ENCODE measurements at regions not wholly inside any gene's neighbourhood (a gene's known extent, or its start where the extent isn't known, plus 50 kb on each side); places are given as distances from the start of the nearest gene placed in this dataset.
"Not testable (repeated sequence)": the region's sequence is repeated elsewhere in the genome, so short reads cannot be mapped to it uniquely, and the experiment has no call there.

- Histone ChIP-seq H3K27me3 (ENCODE audit: insufficient read depth, low read length) (no peaks in the 10 kb centered on the region), H3K9me3 (ENCODE audit: insufficient read depth, low read depth, low read length) (no peaks in the 10 kb centered on the region), H3K4me3 (ENCODE audit: low read length) (no peak overlapping the region), H3K27ac (ENCODE audit: low read depth, low read length) (no peak overlapping the region), H3K4me1 (ENCODE audit: insufficient read depth, low read length) (no peaks in the 10 kb centered on the region), H3K9ac (ENCODE audit: low read depth, low read length) (no peak overlapping the region), H3K36me3 (ENCODE audit: insufficient read depth, low read length) (no peaks in the 10 kb centered on the region)
- no CpG with 5 or more reads among the region's 1 CpG for WGBS
These were observed 758.4 kb upstream of the TMEFF2 start for GRCh38 chr2:192953116-192953515.

GRCh38 chr2:192952245-192952644 lies 757.5 kb upstream of the TMEFF2 start:
- Histone ChIP-seq H3K27me3 (ENCODE audit: insufficient read depth, low read length) (no peaks in the 10 kb centered on the region), H3K4me3 (ENCODE audit: low read length) (no peak overlapping the region), H3K27ac (ENCODE audit: low read depth, low read length) (no peak overlapping the region), H3K4me1 (ENCODE audit: insufficient read depth, low read length) (no peaks in the 10 kb centered on the region), H3K9me3 (ENCODE audit: insufficient read depth, low read depth, low read length) (no peaks in the 10 kb centered on the region), H3K36me3 (ENCODE audit: insufficient read depth, low read length) (no peaks in the 10 kb centered on the region), H3K9ac (ENCODE audit: low read depth, low read length) (no peak overlapping the region)
- WGBS, result 82% methylated on average over 1 of the region's 2 CpGs

- H3K4me3 ChIP-seq (ENCODE audit: low read length), result no peak overlapping the region
- H3K36me3 ChIP-seq (ENCODE audit: insufficient read depth, low read length), result no peaks in the 10 kb centered on the region
- H3K4me1 ChIP-seq (ENCODE audit: insufficient read depth, low read length), result no peaks in the 10 kb centered on the region
- 73% methylated on average over 3 of the region's 3 CpGs for WGBS
- H3K9ac ChIP-seq (ENCODE audit: low read depth, low read length), result no peak overlapping the region
- H3K9me3 ChIP-seq (ENCODE audit: insufficient read depth, low read depth, low read length), result no peaks in the 10 kb centered on the region
- H3K27me3 ChIP-seq (ENCODE audit: insufficient read depth, low read length), result no peaks in the 10 kb centered on the region
- H3K27ac ChIP-seq (ENCODE audit: low read depth, low read length), result no peak overlapping the region
These were observed 753.6 kb upstream of the TMEFF2 start for GRCh38 chr2:192948316-192948715.

GRCh38 chr2:192947352-192947751 lies 752.6 kb upstream of the TMEFF2 start:
- Histone ChIP-seq H3K9ac (ENCODE audit: low read depth, low read length) (no peak overlapping the region), H3K36me3 (ENCODE audit: insufficient read depth, low read length) (no peaks in the 10 kb centered on the region), H3K27me3 (ENCODE audit: insufficient read depth, low read length) (no peaks in the 10 kb centered on the region), H3K9me3 (ENCODE audit: insufficient read depth, low read depth, low read length) (no peaks in the 10 kb centered on the region), H3K4me1 (ENCODE audit: insufficient read depth, low read length) (no peaks in the 10 kb centered on the region), H3K27ac (ENCODE audit: low read depth, low read length) (no peak overlapping the region), H3K4me3 (ENCODE audit: low read length) (no peak overlapping the region)
- WGBS, result 91% methylated on average over 1 of the region's 1 CpG

DNA sequence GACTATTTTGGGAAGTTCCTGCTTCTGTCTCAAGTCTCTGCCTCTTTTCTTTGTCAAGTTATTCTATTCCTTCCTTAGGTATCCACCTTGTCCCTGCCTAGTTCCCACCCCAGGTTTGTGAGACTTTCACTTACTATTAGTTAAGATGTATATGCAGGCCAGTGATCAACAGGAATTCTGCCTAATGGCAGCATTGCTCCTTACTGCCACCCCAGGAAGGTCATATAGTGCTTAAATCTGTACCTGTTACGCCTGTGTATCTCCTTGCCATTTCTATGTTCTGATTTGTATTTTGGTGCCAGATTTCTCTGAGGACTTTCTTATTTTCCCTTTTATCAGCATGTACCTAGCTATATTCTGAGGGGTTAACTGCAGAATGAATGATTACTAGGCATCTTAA lies 746.0 kb upstream of the TMEFF2 start:
- no peaks in the 10 kb centered on the region for H3K27me3 ChIP-seq (ENCODE audit: insufficient read depth, low read length)
- H3K36me3 ChIP-seq (ENCODE audit: insufficient read depth, low read length), result no peaks in the 10 kb centered on the region
- no peaks in the 10 kb centered on the region for H3K4me1 ChIP-seq (ENCODE audit: insufficient read depth, low read length)
- H3K9me3 ChIP-seq (ENCODE audit: insufficient read depth, low read depth, low read length), result no peaks in the 10 kb centered on the region
- H3K4me3 ChIP-seq (ENCODE audit: low read length), result no peak overlapping the region
- H3K9ac ChIP-seq (ENCODE audit: low read depth, low read length), result no peak overlapping the region
- 100% methylated on average over 1 of the region's 1 CpG for WGBS
- no peak overlapping the region for H3K27ac ChIP-seq (ENCODE audit: low read depth, low read length)

GRCh38 chr2:192932376-192932775 lies 737.6 kb upstream of the TMEFF2 start:
- no peak overlapping the region for H3K4me3 ChIP-seq (ENCODE audit: low read length)
- no peak overlapping the region for H3K27ac ChIP-seq (ENCODE audit: low read depth, low read length)
- H3K9me3 ChIP-seq (ENCODE audit: insufficient read depth, low read depth, low read length), result no peaks in the 10 kb centered on the region
- H3K4me1 ChIP-seq (ENCODE audit: insufficient read depth, low read length), result no peaks in the 10 kb centered on the region
- no peaks in the 10 kb centered on the region for H3K36me3 ChIP-seq (ENCODE audit: insufficient read depth, low read length)
- WGBS, result 63% methylated on average over 1 of the region's 1 CpG
- no peak overlapping the region for H3K9ac ChIP-seq (ENCODE audit: low read depth, low read length)
- H3K27me3 ChIP-seq (ENCODE audit: insufficient read depth, low read length), result no peaks in the 10 kb centered on the region

DNA sequence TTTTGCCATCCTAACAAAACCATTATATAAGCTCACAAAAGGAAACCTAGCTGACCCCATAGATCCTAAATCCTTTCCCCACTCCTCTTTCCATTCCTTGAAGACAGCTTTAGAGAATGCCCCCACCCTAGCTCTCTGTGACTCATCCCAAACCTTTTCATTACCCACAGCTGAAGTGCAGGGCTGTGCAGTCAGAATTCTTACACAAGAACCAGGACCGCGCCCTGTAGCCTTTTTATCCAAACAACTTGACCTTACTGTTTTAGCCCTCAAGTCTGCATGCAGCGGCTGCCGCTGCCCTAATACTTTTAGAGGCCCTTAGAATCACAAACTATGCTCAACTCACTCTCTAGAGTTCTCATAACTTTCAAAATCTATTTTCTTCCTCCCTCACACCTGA lies 726.9 kb upstream of the TMEFF2 start:
- not testable (repeated sequence) for H3K27me3 ChIP-seq (ENCODE audit: insufficient read depth, low read length); H3K4me1 ChIP-seq (ENCODE audit: insufficient read depth, low read length); H3K9ac ChIP-seq (ENCODE audit: low read depth, low read length); H3K27ac ChIP-seq (ENCODE audit: low read depth, low read length); H3K36me3 ChIP-seq (ENCODE audit: insufficient read depth, low read length); H3K4me3 ChIP-seq (ENCODE audit: low read length); H3K9me3 ChIP-seq (ENCODE audit: insufficient read depth, low read depth, low read length)
- WGBS, result 95% methylated on average over 4 of the region's 4 CpGs

- Histone ChIP-seq H3K9me3 (ENCODE audit: insufficient read depth, low read depth, low read length) (no peaks in the 10 kb centered on the region), H3K27me3 (ENCODE audit: insufficient read depth, low read length) (no peaks in the 10 kb centered on the region), H3K27ac (ENCODE audit: low read depth, low read length) (no peak overlapping the region), H3K36me3 (ENCODE audit: insufficient read depth, low read length) (no peaks in the 10 kb centered on the region), H3K9ac (ENCODE audit: low read depth, low read length) (no peak overlapping the region), H3K4me1 (ENCODE audit: insufficient read depth, low read length) (no peaks in the 10 kb centered on the region), H3K4me3 (ENCODE audit: low read length) (no peak overlapping the region)
These were observed 706.7 kb upstream of the TMEFF2 start for GRCh38 chr2:192901446-192901845.

DNA sequence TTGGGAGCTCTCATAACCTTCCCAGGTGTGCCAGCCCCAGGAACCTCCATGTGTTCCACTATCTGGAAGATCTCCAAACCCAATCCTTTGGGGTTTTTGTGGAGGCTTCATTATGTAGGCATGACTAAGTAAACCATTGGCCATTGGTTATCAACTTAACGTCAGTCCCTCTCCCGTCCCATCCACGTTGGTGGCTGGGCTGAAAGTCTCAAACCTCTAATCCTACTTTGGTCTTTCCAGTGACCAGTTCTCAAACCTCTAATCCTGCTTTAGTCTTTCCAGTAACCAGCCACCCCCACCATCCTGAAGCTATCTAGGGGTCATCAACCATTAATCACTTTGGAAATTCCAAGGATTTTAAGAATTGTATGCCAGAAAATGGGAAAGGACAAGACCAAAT lies 704.7 kb upstream of the TMEFF2 start:
- Histone ChIP-seq H3K27ac (ENCODE audit: low read depth, low read length) (no peak overlapping the region), H3K4me1 (ENCODE audit: insufficient read depth, low read length) (no peaks in the 10 kb centered on the region), H3K27me3 (ENCODE audit: insufficient read depth, low read length) (no peaks in the 10 kb centered on the region), H3K9me3 (ENCODE audit: insufficient read depth, low read depth, low read length) (no peaks in the 10 kb centered on the region), H3K4me3 (ENCODE audit: low read length) (no peak overlapping the region), H3K36me3 (ENCODE audit: insufficient read depth, low read length) (no peaks in the 10 kb centered on the region), H3K9ac (ENCODE audit: low read depth, low read length) (no peak overlapping the region)
- WGBS, result 90% methylated on average over 3 of the region's 3 CpGs

DNA sequence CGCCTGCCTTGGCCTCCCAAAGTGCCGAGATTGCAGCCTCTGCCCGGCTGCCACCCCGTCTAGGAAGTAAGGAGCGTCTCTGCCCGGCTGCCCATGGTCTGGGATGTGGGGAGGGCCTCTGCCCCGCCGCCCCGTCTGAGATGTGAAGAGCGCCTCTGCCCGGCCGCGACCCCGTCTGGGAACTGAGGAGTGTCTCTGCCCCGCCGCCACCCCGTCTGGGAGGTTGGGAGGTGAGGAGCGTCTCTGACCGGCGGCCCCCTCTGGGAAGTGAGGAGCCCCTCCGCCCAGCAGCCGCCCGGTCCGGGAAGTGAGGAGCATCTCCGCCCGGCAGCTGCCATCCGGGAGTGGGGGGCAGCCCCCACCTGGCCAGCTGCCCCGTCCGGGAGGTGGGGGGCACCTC lies 699.2 kb upstream of the TMEFF2 start:
- not testable (repeated sequence) for H3K4me3 ChIP-seq (ENCODE audit: low read length); H3K36me3 ChIP-seq (ENCODE audit: insufficient read depth, low read length); H3K27ac ChIP-seq (ENCODE audit: low read depth, low read length); H3K4me1 ChIP-seq (ENCODE audit: insufficient read depth, low read length); H3K9ac ChIP-seq (ENCODE audit: low read depth, low read length); H3K9me3 ChIP-seq (ENCODE audit: insufficient read depth, low read depth, low read length); H3K27me3 ChIP-seq (ENCODE audit: insufficient read depth, low read length)
- 94% methylated on average over 29 of the region's 29 CpGs for WGBS

- Histone ChIP-seq H3K27me3 (ENCODE audit: insufficient read depth, low read length) (no peaks in the 10 kb centered on the region), H3K4me1 (ENCODE audit: insufficient read depth, low read length) (no peaks in the 10 kb centered on the region), H3K27ac (ENCODE audit: low read depth, low read length) (no peak overlapping the region), H3K9ac (ENCODE audit: low read depth, low read length) (no peak overlapping the region), H3K36me3 (ENCODE audit: insufficient read depth, low read length) (no peaks in the 10 kb centered on the region), H3K9me3 (ENCODE audit: insufficient read depth, low read depth, low read length) (no peaks in the 10 kb centered on the region), H3K4me3 (ENCODE audit: low read length) (no peak overlapping the region)
These were observed 693.4 kb upstream of the TMEFF2 start for GRCh38 chr2:192888109-192888508.

DNA sequence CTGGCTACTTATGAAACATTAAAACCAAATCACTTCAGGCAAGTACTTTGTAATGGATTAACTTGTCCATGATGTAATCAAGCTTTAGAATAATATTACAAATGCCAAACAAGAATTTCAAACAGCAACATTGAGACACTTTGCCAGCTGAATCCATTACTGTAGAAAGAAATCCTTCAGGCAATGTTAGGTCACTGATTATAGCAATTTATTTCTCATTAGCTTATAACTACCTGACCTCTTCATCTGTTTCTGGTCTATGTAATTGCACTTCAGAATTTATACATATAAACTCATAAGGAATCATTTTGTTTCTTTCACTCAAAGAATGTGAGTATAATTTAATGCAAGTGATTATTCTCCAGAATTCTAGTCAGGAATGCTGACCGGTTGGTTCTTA lies 692.6 kb upstream of the TMEFF2 start:
- Histone ChIP-seq H3K27me3 (ENCODE audit: insufficient read depth, low read length) (no peaks in the 10 kb centered on the region), H3K4me3 (ENCODE audit: low read length) (no peak overlapping the region), H3K9me3 (ENCODE audit: insufficient read depth, low read depth, low read length) (no peaks in the 10 kb centered on the region), H3K36me3 (ENCODE audit: insufficient read depth, low read length) (no peaks in the 10 kb centered on the region), H3K27ac (ENCODE audit: low read depth, low read length) (no peak overlapping the region), H3K9ac (ENCODE audit: low read depth, low read length) (no peak overlapping the region), H3K4me1 (ENCODE audit: insufficient read depth, low read length) (no peaks in the 10 kb centered on the region)
- WGBS, result 100% methylated on average over 1 of the region's 1 CpG
